HG02588 (cell line): ENCODE measurements at regions not wholly inside any gene's neighbourhood (a gene's known extent, or its start where the extent isn't known, plus 50 kb on each side); places are given as distances from the start of the nearest gene placed in this dataset.
A peak's percentile ranks its signal among the peaks of the same experiment; 100 is the strongest.
"Not testable (repeated sequence)": the region's sequence is repeated elsewhere in the genome, so short reads cannot be mapped to it uniquely, and the experiment has no call there.

Source experiments
- ATAC-seq: cut with Tn5 transposase; IDR thresholded peaks from one replicate; pipeline ENCODE4 v1.9.1; 2021; ENCODE audit warnings: mild to moderate bottlenecking, moderate library complexity; ENCODE audit not compliant: unreplicated experiment

DNA sequence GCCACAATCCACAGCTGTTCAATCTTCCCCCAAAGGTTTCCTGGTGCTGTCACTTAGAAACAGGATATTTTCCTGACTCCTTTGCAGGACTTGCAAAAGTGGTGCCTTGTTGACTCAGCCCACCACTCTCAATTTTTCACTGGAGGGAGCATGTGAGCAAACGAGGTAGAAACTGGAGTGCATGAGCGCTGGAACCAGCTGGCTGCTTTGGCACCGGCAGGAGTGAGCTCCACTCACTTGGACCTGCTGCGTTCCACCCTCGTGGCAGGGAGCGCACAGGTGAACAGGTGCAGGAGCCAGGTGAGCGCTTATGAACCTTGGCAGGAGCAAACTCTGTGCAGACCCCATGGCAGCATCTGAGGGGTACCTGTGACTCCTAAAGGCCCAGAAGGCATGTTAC lies 364.1 kb upstream of the RORB start:
- ATAC-seq, result no peak

DNA sequence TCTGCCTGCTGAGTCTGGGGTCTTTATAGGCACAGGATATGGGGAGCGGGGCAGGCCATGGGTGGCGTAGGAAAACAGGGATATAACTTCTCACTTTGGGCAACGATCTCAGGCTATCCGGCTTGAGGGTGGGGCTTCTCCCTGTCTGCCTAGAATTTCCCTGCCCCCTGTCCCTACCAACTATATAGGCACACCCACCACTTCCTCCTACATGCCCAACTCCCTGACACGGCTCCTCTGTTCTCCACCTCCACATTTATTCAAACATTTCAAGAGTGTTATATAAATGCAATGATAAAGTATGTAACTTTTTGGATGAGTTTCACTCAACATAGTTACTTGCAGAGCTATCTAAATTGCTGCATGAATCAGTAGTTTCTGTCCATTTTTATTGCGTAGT lies 363.2 kb upstream of the RORB start:
- ATAC-seq, result no peak

DNA sequence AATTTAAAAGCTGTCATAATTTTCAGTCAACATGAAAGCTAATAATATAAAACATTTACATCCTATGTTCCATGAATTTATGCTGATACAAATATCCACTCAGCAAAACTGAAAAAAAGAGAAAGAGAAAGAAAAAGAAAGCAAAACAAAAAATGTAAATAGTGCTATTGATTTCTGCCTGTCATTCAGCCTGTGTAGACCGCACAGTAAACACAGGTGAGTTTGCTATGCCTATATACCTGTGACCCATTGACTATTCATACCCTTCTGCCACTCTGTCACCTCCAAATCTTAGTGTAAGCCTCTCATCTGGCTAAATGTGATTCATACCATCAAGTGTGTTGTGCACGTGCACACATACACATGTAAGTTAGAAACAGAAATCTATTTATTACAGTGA lies 359.0 kb upstream of the RORB start:
- no peak for ATAC-seq

DNA sequence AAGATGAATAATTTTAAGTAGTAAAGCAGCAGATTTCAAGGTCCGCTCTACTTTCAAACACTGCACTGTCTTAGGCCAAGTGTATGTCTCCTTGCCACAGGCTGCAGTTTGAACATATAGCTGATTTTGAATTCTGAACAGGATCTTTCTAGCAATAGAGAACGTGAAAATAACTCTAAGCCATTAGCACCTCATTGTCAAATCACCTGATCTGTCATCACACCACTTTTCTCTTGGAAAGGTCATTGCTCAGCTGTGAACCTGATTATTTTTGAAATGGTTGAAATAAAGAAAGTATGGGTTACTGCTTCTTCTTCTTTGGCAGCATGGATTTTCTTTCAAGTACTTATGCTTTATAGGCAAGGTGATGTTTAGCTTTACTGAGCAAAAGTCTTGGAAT lies 357.0 kb upstream of the RORB start:
- no peak for ATAC-seq

DNA sequence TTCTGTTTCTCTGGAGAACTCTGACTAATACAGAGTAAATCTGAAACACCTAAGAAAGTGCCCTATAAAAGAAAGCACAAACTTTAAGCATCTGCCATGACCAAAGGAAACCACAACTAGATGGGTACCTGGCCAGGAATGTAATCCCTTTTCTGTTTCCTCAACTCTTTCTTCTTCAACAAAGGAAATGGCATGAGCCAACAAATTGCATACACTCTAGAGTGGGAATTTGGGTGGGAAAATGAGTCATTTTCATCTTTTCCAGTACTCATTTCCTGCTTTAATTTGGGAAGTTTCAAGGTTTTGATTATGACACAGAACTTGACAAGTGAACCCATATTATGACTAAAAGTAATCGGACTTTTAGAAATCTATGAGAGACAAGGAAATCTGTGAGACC lies 349.2 kb upstream of the RORB start:
- ATAC-seq, result no peak

DNA sequence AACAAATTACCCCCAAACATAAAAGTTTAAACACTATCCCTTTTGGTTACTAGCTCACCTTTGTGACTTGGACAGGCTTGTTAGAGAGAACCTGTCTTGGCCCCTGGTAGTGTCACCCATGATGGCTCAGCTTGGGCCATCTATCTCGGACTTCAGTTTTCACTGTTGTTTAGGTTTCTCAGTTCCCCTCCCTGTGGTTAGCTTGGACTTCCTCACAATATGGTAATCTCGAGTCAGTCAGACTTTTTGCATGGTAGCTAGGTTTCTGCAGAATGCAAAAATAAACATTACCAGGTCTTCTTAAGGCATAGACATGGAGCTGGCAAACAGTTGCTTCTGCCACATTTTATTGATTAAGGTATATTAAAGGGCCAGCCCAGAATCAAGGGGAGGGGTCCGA lies 324.3 kb upstream of the RORB start:
- ATAC-seq, result peak; percentile 99

DNA sequence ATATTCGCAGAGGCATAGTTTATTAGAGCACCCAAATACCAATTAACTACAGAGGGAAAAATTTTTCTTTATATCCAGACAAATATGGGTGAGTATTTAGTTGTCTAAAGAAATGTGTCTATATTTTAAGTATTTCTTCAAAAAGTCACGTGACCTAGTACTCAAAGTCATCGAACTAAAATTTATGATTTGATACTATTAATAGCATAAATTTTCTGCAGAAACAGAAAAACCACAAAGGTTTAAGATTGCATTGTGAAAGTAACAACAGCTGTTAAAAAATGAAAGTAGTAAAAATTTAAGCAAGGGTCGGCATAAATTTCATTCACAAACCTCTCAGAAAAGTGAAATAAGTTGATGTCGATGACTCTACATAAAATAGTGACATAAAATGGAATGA lies 323.9 kb upstream of the RORB start:
- peak; percentile 21 for ATAC-seq

DNA sequence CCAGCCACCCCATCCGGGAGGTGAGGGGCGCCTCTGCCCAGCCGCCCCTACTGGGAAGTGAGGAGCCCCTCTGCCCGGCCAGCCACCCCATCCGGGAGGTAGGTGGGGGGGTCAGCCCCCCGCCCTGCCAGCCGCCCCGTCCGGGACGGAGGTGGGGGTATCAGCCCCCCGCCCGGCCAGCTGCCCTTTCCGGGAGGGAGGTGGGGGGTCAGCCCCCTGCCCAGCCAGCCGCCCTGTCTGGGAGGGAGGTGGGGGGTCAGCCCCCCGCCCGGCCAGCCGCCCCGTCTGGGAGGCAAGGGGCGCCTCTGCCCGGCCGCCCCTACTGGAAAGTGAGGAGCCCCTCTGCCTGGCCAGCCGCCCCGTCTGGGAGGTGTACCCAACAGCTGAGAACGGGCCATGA lies 299.4 kb upstream of the RORB start:
- ATAC-seq, result not testable (repeated sequence)

DNA sequence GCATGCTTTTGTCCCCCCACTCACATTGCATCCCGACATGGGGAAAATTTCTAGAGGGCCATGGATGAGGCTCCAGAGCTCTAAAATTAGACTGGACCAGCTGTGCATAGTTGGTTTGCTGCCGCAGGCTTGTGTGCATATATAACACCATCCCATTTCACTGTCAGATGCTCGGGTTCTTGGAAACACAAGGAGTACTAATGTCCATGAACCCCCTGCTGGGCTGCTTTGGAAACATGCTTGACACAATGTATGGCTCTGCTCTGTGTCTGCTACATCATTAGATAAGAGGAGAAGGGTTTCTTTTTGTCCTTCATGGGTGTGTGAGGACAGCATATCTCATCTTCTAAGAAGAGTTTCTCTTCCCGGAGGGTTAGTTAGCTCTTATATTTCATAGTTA lies 292.1 kb upstream of the RORB start:
- ATAC-seq, result no peak

DNA sequence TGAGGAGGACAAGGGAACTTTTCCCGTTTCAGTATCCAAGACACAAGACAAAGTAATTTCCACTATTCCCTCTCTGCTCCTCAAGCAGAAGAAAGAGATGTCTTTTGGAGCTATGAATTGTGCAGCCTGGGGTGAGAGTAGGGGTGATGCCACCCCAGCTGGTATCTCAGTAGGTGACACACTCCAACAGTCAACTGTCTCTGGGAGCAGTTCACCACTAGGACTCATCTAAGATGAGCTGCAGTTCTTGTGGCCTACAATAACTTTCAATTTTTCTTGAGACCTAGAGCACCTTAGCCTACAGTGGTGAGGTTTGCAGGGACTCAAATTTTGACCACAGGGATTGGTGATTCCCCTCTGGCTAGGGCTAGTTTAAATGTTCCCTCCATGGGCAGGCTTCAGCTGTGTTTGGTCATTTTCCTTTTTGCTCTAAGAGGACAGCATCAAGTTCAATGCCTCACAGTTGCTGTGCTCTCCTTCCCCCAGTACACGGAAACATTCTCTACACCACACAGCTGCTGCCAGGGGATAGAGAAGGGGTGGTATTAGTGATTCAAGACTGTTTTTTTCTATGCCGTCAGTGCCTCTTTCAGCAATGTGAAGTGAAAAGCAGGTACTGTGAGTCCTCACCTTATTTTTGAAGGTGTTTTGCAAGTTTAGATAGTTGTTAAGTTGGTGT lies 278.6 kb upstream of the RORB start:
- no peak for ATAC-seq

DNA sequence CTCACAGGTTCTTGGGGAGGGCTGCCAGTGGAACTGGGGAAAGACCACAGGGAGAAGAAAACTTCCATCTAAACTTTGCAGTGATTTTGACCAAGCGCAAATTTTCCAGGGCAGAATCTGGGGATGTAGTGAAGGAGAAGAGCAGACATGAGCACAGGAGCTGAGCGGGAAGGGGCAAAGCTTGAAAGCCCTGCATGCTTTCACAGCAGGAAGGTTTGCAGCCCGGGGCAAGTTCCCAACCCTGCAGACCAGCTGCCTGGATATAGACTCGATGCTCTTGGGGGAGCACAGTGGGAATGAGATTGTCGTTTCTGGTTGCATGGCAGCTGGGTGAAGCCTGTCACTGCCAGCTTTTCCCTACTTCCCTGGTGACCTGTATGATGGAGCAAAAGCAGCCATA lies 276.8 kb upstream of the RORB start:
- no peak for ATAC-seq

DNA sequence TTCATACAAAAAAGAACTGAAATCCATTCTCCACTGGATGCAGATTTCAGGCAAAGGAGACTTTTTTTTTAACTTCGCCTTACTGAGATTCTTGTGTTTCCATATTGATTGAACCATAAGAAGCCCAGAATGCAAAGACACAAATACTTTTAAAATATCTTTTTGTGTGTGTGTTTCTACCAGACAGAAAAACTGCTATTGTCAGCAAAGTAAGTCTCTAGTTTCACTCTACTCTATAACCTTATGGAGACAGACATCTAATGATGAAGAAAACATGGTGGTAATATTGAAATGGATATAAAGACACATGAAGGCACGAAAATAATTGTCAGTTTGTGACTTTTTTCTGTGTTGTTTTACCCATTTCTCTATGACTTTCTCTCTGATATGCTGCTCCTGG lies 260.3 kb upstream of the RORB start:
- ATAC-seq, result no peak

DNA sequence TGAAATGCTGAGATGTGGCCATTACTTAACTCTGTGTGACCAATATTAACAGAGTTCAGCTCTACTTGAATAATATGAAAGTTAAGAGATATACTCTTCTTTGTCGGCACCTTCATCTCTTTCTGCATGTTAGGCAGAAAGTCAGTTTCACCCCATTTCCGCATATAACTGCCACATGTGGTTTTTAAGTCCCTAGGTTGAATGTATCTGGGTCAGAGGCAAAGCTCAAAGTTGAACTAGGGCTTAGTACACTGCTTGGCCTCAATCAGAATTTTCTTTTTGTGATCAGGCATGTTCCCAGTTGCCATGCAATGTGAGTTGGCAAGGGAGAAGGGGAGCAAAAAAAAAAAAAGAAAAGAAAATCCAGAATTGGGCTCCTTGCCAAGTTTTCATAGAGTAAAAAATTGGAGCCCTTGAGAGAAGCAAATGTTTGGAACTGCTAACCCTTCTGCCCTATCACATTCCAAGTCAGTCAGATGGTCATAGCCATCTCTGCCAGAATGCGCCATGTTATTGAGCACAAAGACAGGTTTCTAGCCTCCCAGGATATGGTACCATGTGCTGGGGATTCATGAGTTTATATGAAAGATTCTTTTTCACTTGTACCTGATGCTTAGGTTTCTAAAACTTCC lies 251.2 kb upstream of the RORB start:
- no peak for ATAC-seq

DNA sequence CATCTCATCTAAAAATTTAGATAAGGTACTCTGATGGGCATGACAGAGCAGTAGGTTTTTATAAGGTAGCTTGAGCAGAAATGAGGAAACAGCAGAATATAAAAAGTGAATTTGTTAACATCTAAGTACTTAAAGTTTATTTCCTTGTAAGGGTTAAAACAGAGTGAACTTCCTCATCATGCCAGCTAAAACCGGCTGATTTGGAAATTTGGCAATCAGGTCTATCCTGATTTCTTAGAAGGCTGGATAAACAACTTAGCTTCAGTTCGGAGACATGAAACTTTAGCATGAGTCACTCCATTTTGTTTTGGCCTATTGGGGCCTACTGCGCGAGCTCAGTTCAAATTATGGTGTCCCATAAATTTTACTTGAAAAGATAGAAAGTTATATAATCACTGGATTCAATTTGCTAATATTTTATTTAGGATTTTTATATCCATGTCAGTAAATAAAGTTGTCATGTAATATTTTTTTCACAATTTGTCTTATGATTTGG lies 241.6 kb upstream of the RORB start:
- no peak for ATAC-seq

DNA sequence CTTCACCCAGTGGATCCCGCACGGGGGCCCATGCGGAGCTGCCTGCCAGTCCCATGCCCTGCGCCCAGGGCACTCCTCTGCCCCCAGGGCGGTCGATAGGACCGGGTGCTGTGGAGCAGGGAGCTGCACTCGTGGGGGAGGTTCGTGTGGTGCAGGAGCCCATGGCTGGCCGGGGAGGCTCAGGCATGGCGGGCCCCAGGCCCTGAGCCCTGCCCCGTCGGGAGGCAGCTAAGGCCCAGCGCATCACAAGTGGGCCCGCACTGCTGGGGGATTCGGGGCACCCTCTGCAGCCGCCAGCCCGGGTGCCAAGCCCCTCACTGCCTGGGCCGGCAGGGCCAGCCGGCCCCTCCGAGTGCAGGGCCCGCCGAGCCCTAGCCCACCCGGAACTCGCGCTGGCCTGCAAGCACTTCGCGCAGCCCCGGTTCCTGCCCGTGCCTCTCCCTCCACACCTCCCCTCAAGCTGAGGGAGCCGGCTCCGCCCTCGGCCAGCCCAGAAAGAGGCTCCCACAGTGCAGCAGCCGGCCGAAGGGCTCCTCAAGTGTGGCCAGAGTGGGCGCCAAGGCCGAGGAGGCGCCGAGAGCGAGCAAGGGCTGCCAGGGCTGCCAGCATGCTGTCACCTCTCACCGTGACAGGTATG lies 221.1 kb upstream of the RORB start:
- no peak for ATAC-seq

DNA sequence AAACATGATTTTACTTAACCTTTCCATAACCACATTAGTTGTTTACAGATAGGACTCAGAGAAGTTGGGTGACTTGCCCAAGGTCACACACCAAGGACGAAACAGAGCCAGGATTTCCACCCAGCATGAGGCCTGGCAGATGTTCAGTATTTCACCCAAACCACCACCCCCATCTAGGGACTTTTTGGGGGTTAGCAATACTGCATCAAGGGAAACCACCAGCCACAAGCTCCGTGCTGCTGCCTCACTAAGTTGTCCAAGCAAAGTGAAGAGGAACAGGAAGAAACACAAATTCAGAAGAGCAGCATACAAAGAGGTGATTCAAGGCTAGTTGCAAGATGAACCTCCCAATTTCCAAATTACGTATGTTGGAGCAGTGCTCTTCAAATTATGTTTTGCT lies 219.6 kb upstream of the RORB start:
- ATAC-seq, result peak; percentile 99

DNA sequence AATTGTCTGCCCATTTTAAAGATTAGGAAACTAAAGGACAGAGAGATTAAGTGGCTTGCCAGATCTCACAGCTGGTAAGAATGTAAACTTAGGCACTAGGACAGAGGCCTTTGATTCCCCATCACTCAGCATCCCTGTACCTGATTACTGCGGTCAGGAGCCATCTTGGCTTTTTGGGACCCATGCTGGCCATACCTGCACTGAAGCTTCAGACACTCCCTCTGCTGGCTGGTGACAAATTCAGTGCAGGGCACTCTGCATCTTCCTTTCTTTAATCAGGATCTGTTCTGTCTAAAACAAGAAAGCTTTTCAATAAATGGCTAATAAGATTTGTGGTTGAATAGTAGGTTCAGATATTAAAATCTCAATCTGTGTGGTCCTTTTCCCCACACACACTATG lies 215.5 kb upstream of the RORB start:
- no peak for ATAC-seq

DNA sequence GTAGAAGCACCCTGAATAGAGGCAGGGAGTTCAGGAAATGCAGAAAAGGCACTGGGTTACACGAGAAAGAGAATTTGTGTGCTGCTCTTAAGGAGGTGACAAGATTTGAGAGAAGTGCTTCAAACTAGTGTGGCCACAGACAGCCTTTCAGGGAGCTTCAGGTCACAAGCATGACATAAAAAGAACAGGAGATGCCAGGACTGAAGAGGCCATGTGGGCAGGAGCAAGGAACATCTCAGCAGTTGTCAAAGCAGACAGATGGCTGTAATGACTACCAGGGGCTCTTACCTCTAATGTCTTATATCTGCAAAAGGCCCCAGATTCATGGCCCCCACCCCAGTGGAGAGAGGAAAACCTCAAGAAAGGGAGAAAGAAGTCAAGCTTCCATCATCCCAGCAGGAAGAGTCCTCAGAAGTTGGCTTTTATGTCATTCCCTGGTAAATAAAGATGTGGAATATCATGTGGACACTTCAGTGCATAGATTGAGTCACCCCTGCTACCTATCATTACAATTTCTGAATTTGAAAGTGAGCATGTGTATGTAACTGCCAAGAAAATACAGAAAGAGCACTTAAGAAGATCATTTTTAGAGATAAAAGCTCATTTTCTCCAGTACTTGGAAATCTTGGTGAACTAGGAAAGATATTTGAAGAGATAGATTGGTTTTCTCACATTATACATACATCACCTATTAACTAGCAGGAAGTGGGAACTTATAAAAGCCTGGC lies 214.4 kb upstream of the RORB start:
- no peak for ATAC-seq

DNA sequence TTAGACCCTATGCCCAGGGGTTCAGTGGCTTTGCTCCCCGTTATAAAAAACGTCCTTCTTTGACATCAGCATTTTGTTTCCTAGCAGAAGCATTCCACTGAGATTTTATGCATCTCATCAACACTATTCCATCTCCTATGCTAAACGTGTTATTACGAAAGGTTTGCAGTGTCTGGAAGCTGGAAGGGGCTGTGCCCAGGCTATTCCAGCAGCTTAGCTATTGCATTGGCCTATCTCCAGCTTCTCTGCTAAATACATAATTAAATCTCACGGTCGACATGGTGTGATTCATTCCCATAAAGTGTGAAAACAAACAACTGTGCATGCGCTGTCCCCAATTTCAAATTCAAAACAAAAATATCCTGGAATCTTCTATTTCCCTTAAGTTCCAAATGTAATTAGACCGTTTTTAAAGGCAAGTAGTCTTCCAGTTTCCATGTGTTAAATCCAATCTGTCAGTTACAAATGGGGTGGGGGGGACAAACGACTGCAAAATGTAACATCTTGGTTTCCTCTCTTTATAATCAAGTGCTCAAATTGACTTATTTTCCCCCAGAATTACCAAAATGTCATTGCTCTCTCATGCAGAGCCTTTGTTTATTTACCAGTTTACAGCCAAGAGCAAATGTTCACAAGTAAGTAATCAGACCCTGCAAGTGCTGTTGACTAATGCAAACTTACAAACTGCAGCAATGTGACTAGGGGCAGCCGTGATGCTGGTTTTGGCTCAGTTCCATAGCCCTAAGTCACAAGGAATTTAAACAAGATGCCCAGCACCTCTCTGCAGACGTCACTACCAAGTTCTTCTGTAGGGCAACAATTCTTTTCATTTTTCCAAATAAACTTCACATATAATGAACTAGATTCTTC lies 212.3 kb upstream of the RORB start:
- no peak for ATAC-seq

DNA sequence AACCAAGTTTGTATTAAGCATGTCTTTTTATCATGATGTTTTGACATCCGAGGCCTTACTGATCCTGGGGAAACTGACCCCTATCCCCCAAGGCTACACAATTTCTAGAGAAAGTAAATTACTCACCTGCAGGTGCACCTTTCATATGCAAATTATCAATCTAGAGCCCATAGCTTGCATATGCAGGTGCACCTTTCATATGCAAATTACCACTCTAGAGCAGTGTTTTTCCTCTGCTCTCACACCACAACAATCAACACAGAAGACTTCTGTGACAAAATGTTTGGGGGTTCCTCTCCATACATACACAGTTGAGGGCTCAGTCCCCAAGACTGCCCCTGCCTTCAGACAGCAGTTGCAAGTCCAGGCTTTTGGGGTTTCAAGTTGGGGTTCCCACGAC lies 203.7 kb upstream of the RORB start:
- ATAC-seq, result no peak

DNA sequence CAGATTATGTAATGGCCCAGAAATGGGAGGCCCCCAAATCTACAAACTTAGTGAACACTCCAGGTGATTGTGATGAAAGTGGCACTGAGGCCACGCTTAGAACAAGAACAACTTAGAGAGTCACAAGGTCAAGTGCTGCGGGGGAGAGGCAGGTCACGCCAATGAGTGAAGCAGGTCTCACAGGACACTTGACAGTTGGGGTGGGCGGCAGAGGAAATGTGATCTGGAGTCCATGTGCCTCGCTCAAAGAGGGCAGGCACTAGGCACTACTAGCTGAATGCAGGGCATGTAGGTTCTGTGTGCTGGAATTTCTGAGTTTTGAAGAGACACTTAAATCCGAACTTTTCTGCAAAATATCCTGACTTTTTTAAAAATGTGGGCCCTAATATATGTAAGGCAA lies 193.2 kb upstream of the RORB start:
- ATAC-seq, result no peak
